ENCODE measurements at regions not wholly inside any gene's neighbourhood (a gene's known extent, or its start where the extent isn't known, plus 50 kb on each side); places are given as distances from the start of the nearest gene placed in this dataset.

GRCh38 chr14:31926123-31926522 is 151.0 kb upstream of the ARHGAP5 start:
- Histone ChIP-seq H3K56ac (ENCODE audit: low read length) (no peak overlapping the region), H2AK5ac (ENCODE audit: low read length) (no peak overlapping the region), H3K9ac (ENCODE audit: low read length) (no peak overlapping the region), H3K4me1 (ENCODE audit: control insufficient read depth, low read depth, low read length) (no peaks in the 10 kb centered on the region), H3K4me2 (ENCODE audit: low read length) (no peak overlapping the region), H3K27me3 (ENCODE audit: insufficient read depth, low read length, poor library complexity) (no peaks in the 10 kb centered on the region), H3K4ac (ENCODE audit: low read depth, low read length) (no peak overlapping the region), H3K18ac (ENCODE audit: low read length) (no peak overlapping the region), H3K79me1 (ENCODE audit: low read length) (no peaks in the 10 kb centered on the region), H3K79me2 (ENCODE audit: control insufficient read depth, insufficient read depth, low read length) (no peaks in the 10 kb centered on the region), H3K36me3 (ENCODE audit: control insufficient read depth, insufficient read depth, low read length) (no peaks in the 10 kb centered on the region), H4K8ac (ENCODE audit: low read depth, low read length) (no peak overlapping the region), H2BK5ac (ENCODE audit: low read length) (no peak overlapping the region), H2BK120ac (ENCODE audit: low read depth, low read length) (no peak overlapping the region), H3K4me3 (ENCODE audit: low read length) (no peak overlapping the region), H2BK15ac (replicated peaks; ENCODE audit: low read depth) (no peak overlapping the region), H3K23ac (ENCODE audit: low read length) (no peak overlapping the region), H3K27ac (ENCODE audit: low read depth, low read length) (no peak overlapping the region), H4K5ac (ENCODE audit: low read length) (no peak overlapping the region)
- WGBS (ENCODE audit: extremely low coverage, insufficient coverage, low lambda C conversion rate) = no CpG with 5 or more reads among the region's 1 CpG
- peak; percentile 55 for DNase-seq

- H4K8ac ChIP-seq (ENCODE audit: low read depth, low read length) = no peak overlapping the region
- H3K9ac ChIP-seq (ENCODE audit: low read length) = no peak overlapping the region
- H3K4me3 ChIP-seq (ENCODE audit: low read length) = no peak overlapping the region
- H3K27me3 ChIP-seq (ENCODE audit: insufficient read depth, low read length, poor library complexity) = no peaks in the 10 kb centered on the region
- no peak overlapping the region for H3K56ac ChIP-seq (ENCODE audit: low read length)
- no peaks in the 10 kb centered on the region for H3K79me1 ChIP-seq (ENCODE audit: low read length)
- no peaks in the 10 kb centered on the region for H3K79me2 ChIP-seq (ENCODE audit: control insufficient read depth, insufficient read depth, low read length)
- H2AK5ac ChIP-seq (ENCODE audit: low read length) = no peak overlapping the region
- no peak for DNase-seq
- no CpG with 5 or more reads among the region's 6 CpGs for WGBS (ENCODE audit: extremely low coverage, insufficient coverage, low lambda C conversion rate)
- no peaks in the 10 kb centered on the region for H3K36me3 ChIP-seq (ENCODE audit: control insufficient read depth, insufficient read depth, low read length)
- no peak overlapping the region for H3K23ac ChIP-seq (ENCODE audit: low read length)
- no peak overlapping the region for H4K5ac ChIP-seq (ENCODE audit: low read length)
- H2BK120ac ChIP-seq (ENCODE audit: low read depth, low read length) = no peak overlapping the region
- no peaks in the 10 kb centered on the region for H3K4me1 ChIP-seq (ENCODE audit: control insufficient read depth, low read depth, low read length)
- H2BK15ac ChIP-seq (replicated peaks; ENCODE audit: low read depth) = no peak overlapping the region
- no peak overlapping the region for H2BK5ac ChIP-seq (ENCODE audit: low read length)
- H3K27ac ChIP-seq (ENCODE audit: low read depth, low read length) = no peak overlapping the region
- no peak overlapping the region for H3K4me2 ChIP-seq (ENCODE audit: low read length)
- H3K4ac ChIP-seq (ENCODE audit: low read depth, low read length) = no peak overlapping the region
- H3K18ac ChIP-seq (ENCODE audit: low read length) = no peak overlapping the region
These were observed 150.3 kb upstream of the ARHGAP5 start for GRCh38 chr14:31926652-31927347.

GRCh38 chr14:31927348-31927832 is 149.7 kb upstream of the ARHGAP5 start:
- Histone ChIP-seq H3K27me3 (ENCODE audit: insufficient read depth, low read length, poor library complexity) (no peaks in the 10 kb centered on the region), H3K4me3 (ENCODE audit: low read length) (no peak overlapping the region), H4K5ac (ENCODE audit: low read length) (no peak overlapping the region), H3K4me2 (ENCODE audit: low read length) (no peak overlapping the region), H2BK5ac (ENCODE audit: low read length) (no peak overlapping the region), H3K9ac (ENCODE audit: low read length) (no peak overlapping the region), H3K18ac (ENCODE audit: low read length) (no peak overlapping the region), H3K4ac (ENCODE audit: low read depth, low read length) (no peak overlapping the region), H2AK5ac (ENCODE audit: low read length) (no peak overlapping the region), H3K27ac (ENCODE audit: low read depth, low read length) (no peak overlapping the region), H2BK15ac (replicated peaks; ENCODE audit: low read depth) (no peak overlapping the region), H2BK120ac (ENCODE audit: low read depth, low read length) (no peak overlapping the region), H3K36me3 (ENCODE audit: control insufficient read depth, insufficient read depth, low read length) (no peaks in the 10 kb centered on the region), H3K56ac (ENCODE audit: low read length) (no peak overlapping the region), H3K79me1 (ENCODE audit: low read length) (no peaks in the 10 kb centered on the region), H3K4me1 (ENCODE audit: control insufficient read depth, low read depth, low read length) (no peaks in the 10 kb centered on the region), H3K23ac (ENCODE audit: low read length) (no peak overlapping the region), H4K8ac (ENCODE audit: low read depth, low read length) (no peak overlapping the region), H3K79me2 (ENCODE audit: control insufficient read depth, insufficient read depth, low read length) (no peaks in the 10 kb centered on the region)
- WGBS (ENCODE audit: extremely low coverage, insufficient coverage, low lambda C conversion rate) = no CpG with 5 or more reads among the region's 6 CpGs
- peak; percentile 54 for DNase-seq

GRCh38 chr14:31930070-31930469 is 147.0 kb upstream of the ARHGAP5 start:
- DNase-seq = no peak
- Histone ChIP-seq H2BK5ac (ENCODE audit: low read length) (no peak overlapping the region), H3K23ac (ENCODE audit: low read length) (no peak overlapping the region), H3K27me3 (ENCODE audit: insufficient read depth, low read length, poor library complexity) (no peaks in the 10 kb centered on the region), H3K4me2 (ENCODE audit: low read length) (no peak overlapping the region), H3K79me1 (ENCODE audit: low read length) (no peaks in the 10 kb centered on the region), H4K8ac (ENCODE audit: low read depth, low read length) (no peak overlapping the region), H3K4me3 (ENCODE audit: low read length) (no peak overlapping the region), H4K5ac (ENCODE audit: low read length) (no peak overlapping the region), H3K18ac (ENCODE audit: low read length) (no peak overlapping the region), H3K4me1 (ENCODE audit: control insufficient read depth, low read depth, low read length) (peaks cover 3% of the 10 kb centered on the region), H2AK5ac (ENCODE audit: low read length) (no peak overlapping the region), H2BK15ac (replicated peaks; ENCODE audit: low read depth) (no peak overlapping the region), H3K4ac (ENCODE audit: low read depth, low read length) (no peak overlapping the region), H2BK120ac (ENCODE audit: low read depth, low read length) (no peak overlapping the region), H3K56ac (ENCODE audit: low read length) (no peak overlapping the region), H3K9ac (ENCODE audit: low read length) (no peak overlapping the region), H3K27ac (ENCODE audit: low read depth, low read length) (no peak overlapping the region), H3K36me3 (ENCODE audit: control insufficient read depth, insufficient read depth, low read length) (no peaks in the 10 kb centered on the region), H3K79me2 (ENCODE audit: control insufficient read depth, insufficient read depth, low read length) (no peaks in the 10 kb centered on the region)
- WGBS (ENCODE audit: extremely low coverage, insufficient coverage, low lambda C conversion rate) = no CpG with 5 or more reads among the region's 1 CpG

- Histone ChIP-seq H3K56ac (ENCODE audit: low read length) (no peak overlapping the region), H3K27me3 (ENCODE audit: insufficient read depth, low read length, poor library complexity) (no peaks in the 10 kb centered on the region), H2BK15ac (replicated peaks; ENCODE audit: low read depth) (no peak overlapping the region), H3K27ac (ENCODE audit: low read depth, low read length) (no peak overlapping the region), H3K79me1 (ENCODE audit: low read length) (no peaks in the 10 kb centered on the region), H2BK120ac (ENCODE audit: low read depth, low read length) (no peak overlapping the region), H3K18ac (ENCODE audit: low read length) (no peak overlapping the region), H3K79me2 (ENCODE audit: control insufficient read depth, insufficient read depth, low read length) (no peaks in the 10 kb centered on the region), H2BK5ac (ENCODE audit: low read length) (no peak overlapping the region), H4K8ac (ENCODE audit: low read depth, low read length) (no peak overlapping the region), H3K4me3 (ENCODE audit: low read length) (no peak overlapping the region), H3K9ac (ENCODE audit: low read length) (no peak overlapping the region), H3K36me3 (ENCODE audit: control insufficient read depth, insufficient read depth, low read length) (no peaks in the 10 kb centered on the region), H3K4ac (ENCODE audit: low read depth, low read length) (no peak overlapping the region), H3K23ac (ENCODE audit: low read length) (no peak overlapping the region), H3K4me1 (ENCODE audit: control insufficient read depth, low read depth, low read length) (peaks cover 3% of the 10 kb centered on the region), H2AK5ac (ENCODE audit: low read length) (no peak overlapping the region), H3K4me2 (ENCODE audit: low read length) (no peak overlapping the region), H4K5ac (ENCODE audit: low read length) (no peak overlapping the region)
- WGBS (ENCODE audit: extremely low coverage, insufficient coverage, low lambda C conversion rate) = no CpG with 5 or more reads among the region's 3 CpGs
- no peak for DNase-seq
These were observed 146.4 kb upstream of the ARHGAP5 start for GRCh38 chr14:31930493-31931240.
